ENCODE measurements at regions not wholly inside any gene's neighbourhood (a gene's known extent, or its start where the extent isn't known, plus 50 kb on each side); places are given as distances from the start of the nearest gene placed in this dataset.

DNA sequence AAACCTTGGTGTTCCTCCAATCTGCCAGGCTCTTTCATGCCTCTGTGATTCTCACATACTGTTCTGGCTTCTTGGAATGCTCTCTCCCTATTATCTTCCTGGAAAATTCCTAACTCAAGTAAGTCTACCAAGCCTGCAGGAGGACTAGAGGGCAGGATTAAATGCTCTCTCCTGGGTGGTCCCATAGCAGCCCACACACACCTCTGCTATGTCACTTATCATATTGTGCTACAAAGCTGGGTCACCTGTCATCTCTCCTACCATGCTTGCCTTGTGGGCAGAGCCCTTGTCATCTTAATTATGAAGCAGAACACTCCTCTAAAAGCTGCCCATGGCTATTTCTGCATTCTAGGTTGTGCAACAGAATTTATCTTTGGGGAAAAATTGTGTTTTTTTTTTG lies 344.5 kb upstream of the NOCT start:
- no peaks in the 10 kb centered on the region for H3K79me1 ChIP-seq (ENCODE audit: low read depth in 1 of 2, low read length in 2 of 2)
- H4K91ac ChIP-seq (ENCODE audit: insufficient read depth, low read depth, low read length), result peak overlapping the region; percentile 51; the same call in 1 of the 2 replicates
- H3K23ac ChIP-seq (ENCODE audit: low read depth, low read length), result no peak overlapping the region
- no peak overlapping the region for H3K27ac ChIP-seq (ENCODE audit: insufficient read depth, low read length)
- 0 out of 3 replicates have a peak overlapping the region, but pooled peaks have one; percentile 36 for H2BK15ac ChIP-seq (ENCODE audit: low read depth, low read length)
- no peak overlapping the region for H3K56ac ChIP-seq (ENCODE audit: extremely low read depth, insufficient read depth, low read length)
- H4K20me1 ChIP-seq (ENCODE audit: insufficient read depth, low read length), result no peaks in the 10 kb centered on the region
- H3K4me2 ChIP-seq (ENCODE audit: low read depth, low read length), result no peak overlapping the region
- H2AK9ac ChIP-seq (replicated peaks; ENCODE audit: low read depth, low read length, poor library complexity), result no peak overlapping the region
- H2BK120ac ChIP-seq (ENCODE audit: low read depth, low read length), result no peak overlapping the region; the same call in 1 of the 2 replicates
- H3K4me3 ChIP-seq (ENCODE audit: insufficient read depth, low read depth, low read length), result no peak overlapping the region
- H3K9ac ChIP-seq (ENCODE audit: low read depth, low read length), result no peak overlapping the region
- peak overlapping the region; percentile 71; the same call in 1 of the 2 replicates for H3K4ac ChIP-seq (ENCODE audit: low read depth, low read length)
- H3K4me1 ChIP-seq (ENCODE audit: control insufficient read depth, insufficient read depth, low read length), result peaks cover 11% of the 10 kb centered on the region
- H2BK5ac ChIP-seq (ENCODE audit: low read depth, low read length, poor library complexity, severe bottlenecking), result no peak overlapping the region
- no peaks in the 10 kb centered on the region for H3K9me3 ChIP-seq (ENCODE audit: control insufficient read depth, insufficient read depth, low read length)
- no peaks in the 10 kb centered on the region for H3K36me3 ChIP-seq (ENCODE audit: control insufficient read depth, insufficient read depth, low read length)
- intact Hi-C loops (cut with micrococcal nuclease), result no loop called here
- DNase-seq (no peak), ATAC-seq (ENCODE audit: low read depth) (no peak)
- peak overlapping the region; percentile 88; the same call in 1 of the 2 replicates for H2AK5ac ChIP-seq (ENCODE audit: low read depth, low read length)
- TF ChIP-seq CEBPB (IDR thresholded peaks at IDR 0.05; ENCODE audit: low read depth, low read length) (no peak), SMC3 (IDR thresholded peaks at IDR 0.05; ENCODE audit: low read depth, low read length) (no peak), RCOR1 (IDR thresholded peaks at IDR 0.05; ENCODE audit: insufficient replicate concordance, low read length) (no peak), MAZ (IDR thresholded peaks at IDR 0.05; ENCODE audit: borderline replicate concordance, low read depth, low read length) (no peak), FOS (IDR thresholded peaks at IDR 0.05; ENCODE audit: low read depth, low read length) (no peak), RAD21 (IDR thresholded peaks at IDR 0.05; ENCODE audit: low read length) (no peak), BHLHE40 (IDR thresholded peaks at IDR 0.05; ENCODE audit: low read depth, low read length) (no peak), POLR2A (IDR thresholded peaks at IDR 0.05; ENCODE audit: low read depth, low read length) (no peak), MXI1 (IDR thresholded peaks at IDR 0.05; ENCODE audit: borderline replicate concordance, low read depth, low read length) (no peak), NFE2L2 (IDR thresholded peaks at IDR 0.05; ENCODE audit: low read depth, low read length) (no peak), RFX5 (IDR thresholded peaks at IDR 0.05; ENCODE audit: low read depth, low read length) (no peak), CHD1 (IDR thresholded peaks at IDR 0.05; ENCODE audit: low read depth, low read length) (no peak)
- TF ChIP-seq, protein P1, sequence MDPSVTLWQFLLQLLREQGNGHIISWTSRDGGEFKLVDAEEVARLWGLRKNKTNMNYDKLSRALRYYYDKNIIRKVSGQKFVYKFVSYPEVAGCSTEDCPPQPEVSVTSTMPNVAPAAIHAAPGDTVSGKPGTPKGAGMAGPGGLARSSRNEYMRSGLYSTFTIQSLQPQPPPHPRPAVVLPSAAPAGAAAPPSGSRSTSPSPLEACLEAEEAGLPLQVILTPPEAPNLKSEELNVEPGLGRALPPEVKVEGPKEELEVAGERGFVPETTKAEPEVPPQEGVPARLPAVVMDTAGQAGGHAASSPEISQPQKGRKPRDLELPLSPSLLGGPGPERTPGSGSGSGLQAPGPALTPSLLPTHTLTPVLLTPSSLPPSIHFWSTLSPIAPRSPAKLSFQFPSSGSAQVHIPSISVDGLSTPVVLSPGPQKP (IDR thresholded peaks at IDR 0.05; ENCODE audit: borderline replicate concordance, low read depth, low read length), result no peak
- TF ChIP-seq, protein P2, sequence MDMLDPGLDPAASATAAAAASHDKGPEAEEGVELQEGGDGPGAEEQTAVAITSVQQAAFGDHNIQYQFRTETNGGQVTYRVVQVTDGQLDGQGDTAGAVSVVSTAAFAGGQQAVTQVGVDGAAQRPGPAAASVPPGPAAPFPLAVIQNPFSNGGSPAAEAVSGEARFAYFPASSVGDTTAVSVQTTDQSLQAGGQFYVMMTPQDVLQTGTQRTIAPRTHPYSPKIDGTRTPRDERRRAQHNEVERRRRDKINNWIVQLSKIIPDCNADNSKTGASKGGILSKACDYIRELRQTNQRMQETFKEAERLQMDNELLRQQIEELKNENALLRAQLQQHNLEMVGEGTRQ (IDR thresholded peaks at IDR 0.05; ENCODE audit: low read depth, low read length), result no peak
- TF ChIP-seq, protein P3, sequence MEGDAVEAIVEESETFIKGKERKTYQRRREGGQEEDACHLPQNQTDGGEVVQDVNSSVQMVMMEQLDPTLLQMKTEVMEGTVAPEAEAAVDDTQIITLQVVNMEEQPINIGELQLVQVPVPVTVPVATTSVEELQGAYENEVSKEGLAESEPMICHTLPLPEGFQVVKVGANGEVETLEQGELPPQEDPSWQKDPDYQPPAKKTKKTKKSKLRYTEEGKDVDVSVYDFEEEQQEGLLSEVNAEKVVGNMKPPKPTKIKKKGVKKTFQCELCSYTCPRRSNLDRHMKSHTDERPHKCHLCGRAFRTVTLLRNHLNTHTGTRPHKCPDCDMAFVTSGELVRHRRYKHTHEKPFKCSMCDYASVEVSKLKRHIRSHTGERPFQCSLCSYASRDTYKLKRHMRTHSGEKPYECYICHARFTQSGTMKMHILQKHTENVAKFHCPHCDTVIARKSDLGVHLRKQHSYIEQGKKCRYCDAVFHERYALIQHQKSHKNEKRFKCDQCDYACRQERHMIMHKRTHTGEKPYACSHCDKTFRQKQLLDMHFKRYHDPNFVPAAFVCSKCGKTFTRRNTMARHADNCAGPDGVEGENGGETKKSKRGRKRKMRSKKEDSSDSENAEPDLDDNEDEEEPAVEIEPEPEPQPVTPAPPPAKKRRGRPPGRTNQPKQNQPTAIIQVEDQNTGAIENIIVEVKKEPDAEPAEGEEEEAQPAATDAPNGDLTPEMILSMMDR (conservative IDR thresholded peaks at IDR 0.05; ENCODE audit: low read depth, low read length), result no peak
- peaks cover 7% of the 10 kb centered on the region; the same call in 1 of the 2 replicates for H3K9me1 ChIP-seq (ENCODE audit: insufficient read depth, low read length)
- H2AFZ ChIP-seq (replicated peaks; ENCODE audit: low read length, poor library complexity), result no peak overlapping the region
- BruUV-seq (replicated peaks), result no TSS peak
- H3K14ac ChIP-seq (replicated peaks; ENCODE audit: low read depth, low read length), result no peak overlapping the region
- H2BK20ac ChIP-seq (ENCODE audit: low read depth, low read length), result peak overlapping the region; percentile 90; the same call in 1 of the 2 replicates
- no peak overlapping the region for H4K8ac ChIP-seq (ENCODE audit: low read depth in 2 of 2, low read length in 2 of 2)
- H3K18ac ChIP-seq (ENCODE audit: low read depth, low read length), result peak overlapping the region; percentile 24; the same call in 1 of the 2 replicates
- in situ Hi-C loops (cut with MboI; ENCODE audit: low sequenced_read_pairs), result no loop called here
- no peaks in the 10 kb centered on the region for H3K27me3 ChIP-seq (ENCODE audit: control insufficient read depth, insufficient read depth, low read length)
- ChIA-PET CTCF (interaction anchor here (0.6 kb wide), 1 partner anchor 635 kb away, joined by 3 read pairs; no protein-coding TSS in a partner anchor), POLR2A (ENCODE audit: unreplicated experiment) (no interaction called here)
- H4K5ac ChIP-seq (ENCODE audit: low read depth, low read length), result no peak overlapping the region
- dilution Hi-C loops (cut with HindIII; ENCODE audit: low sequenced_read_pairs, unreplicated experiment), result no loop called here
